ENCODE measurements at regions not wholly inside any gene's neighbourhood (a gene's known extent, or its start where the extent isn't known, plus 50 kb on each side); places are given as distances from the start of the nearest gene placed in this dataset.

GRCh38 chr16:62664566-62664965 lies 628.3 kb upstream of the CDH8 start:
- Histone ChIP-seq H4K20me1 (ENCODE audit: insufficient read depth, poor library complexity, severe bottlenecking) (no peaks in the 10 kb centered on the region), H3K4me1 (ENCODE audit: insufficient read depth) (no peaks in the 10 kb centered on the region), H3K79me2 (no peaks in the 10 kb centered on the region), H3K9me3 (ENCODE audit: low read depth) (no peaks in the 10 kb centered on the region), H2AFZ (no peak overlapping the region), H3K9me2 (replicated peaks; ENCODE audit: insufficient read depth) (no peaks in the 10 kb centered on the region), H3K27ac (no peak overlapping the region), H3K4me3 (no peak overlapping the region), H3K4me2 (no peak overlapping the region), H3K27me3 (no peaks in the 10 kb centered on the region), H3K36me3 (replicated peaks; ENCODE audit: insufficient read depth, low read depth) (no peaks in the 10 kb centered on the region)
- WGBS (ENCODE audit: low lambda C conversion rate, missing lambda C conversion rate) = 66% methylated on average over 3 of the region's 3 CpGs
- DNase-seq (ENCODE audit: low spot score) = no peak
- TF ChIP-seq EZH2 (IDR thresholded peaks at IDR 0.05; ENCODE audit: borderline replicate concordance) = no peak
- TF ChIP-seq, protein P1, sequence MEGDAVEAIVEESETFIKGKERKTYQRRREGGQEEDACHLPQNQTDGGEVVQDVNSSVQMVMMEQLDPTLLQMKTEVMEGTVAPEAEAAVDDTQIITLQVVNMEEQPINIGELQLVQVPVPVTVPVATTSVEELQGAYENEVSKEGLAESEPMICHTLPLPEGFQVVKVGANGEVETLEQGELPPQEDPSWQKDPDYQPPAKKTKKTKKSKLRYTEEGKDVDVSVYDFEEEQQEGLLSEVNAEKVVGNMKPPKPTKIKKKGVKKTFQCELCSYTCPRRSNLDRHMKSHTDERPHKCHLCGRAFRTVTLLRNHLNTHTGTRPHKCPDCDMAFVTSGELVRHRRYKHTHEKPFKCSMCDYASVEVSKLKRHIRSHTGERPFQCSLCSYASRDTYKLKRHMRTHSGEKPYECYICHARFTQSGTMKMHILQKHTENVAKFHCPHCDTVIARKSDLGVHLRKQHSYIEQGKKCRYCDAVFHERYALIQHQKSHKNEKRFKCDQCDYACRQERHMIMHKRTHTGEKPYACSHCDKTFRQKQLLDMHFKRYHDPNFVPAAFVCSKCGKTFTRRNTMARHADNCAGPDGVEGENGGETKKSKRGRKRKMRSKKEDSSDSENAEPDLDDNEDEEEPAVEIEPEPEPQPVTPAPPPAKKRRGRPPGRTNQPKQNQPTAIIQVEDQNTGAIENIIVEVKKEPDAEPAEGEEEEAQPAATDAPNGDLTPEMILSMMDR (IDR thresholded peaks at IDR 0.05; ENCODE audit: poor library complexity) = no peak
- no peak for TF ChIP-seq EZH2phosphoT487 (IDR thresholded peaks at IDR 0.05; ENCODE audit: low read depth, severe bottlenecking, unreplicated experiment)

- Histone ChIP-seq H2AFZ (no peak overlapping the region), H3K9me2 (replicated peaks; ENCODE audit: insufficient read depth) (no peaks in the 10 kb centered on the region), H3K9me3 (ENCODE audit: low read depth) (no peaks in the 10 kb centered on the region), H3K4me2 (no peak overlapping the region), H3K79me2 (no peaks in the 10 kb centered on the region), H3K36me3 (replicated peaks; ENCODE audit: insufficient read depth, low read depth) (no peaks in the 10 kb centered on the region), H3K4me1 (ENCODE audit: insufficient read depth) (no peaks in the 10 kb centered on the region), H3K27ac (no peak overlapping the region), H3K4me3 (no peak overlapping the region), H3K27me3 (no peaks in the 10 kb centered on the region), H4K20me1 (ENCODE audit: insufficient read depth, poor library complexity, severe bottlenecking) (no peaks in the 10 kb centered on the region)
- no peak for DNase-seq (ENCODE audit: low spot score)
- no peak for TF ChIP-seq EZH2 (IDR thresholded peaks at IDR 0.05; ENCODE audit: borderline replicate concordance)
- TF ChIP-seq EZH2phosphoT487 (IDR thresholded peaks at IDR 0.05; ENCODE audit: low read depth, severe bottlenecking, unreplicated experiment) = no peak
- TF ChIP-seq, protein P1 (IDR thresholded peaks at IDR 0.05; ENCODE audit: poor library complexity) = no peak
Measured at GRCh38 chr16:62661435-62661834, 625.2 kb upstream of the CDH8 start.

DNA sequence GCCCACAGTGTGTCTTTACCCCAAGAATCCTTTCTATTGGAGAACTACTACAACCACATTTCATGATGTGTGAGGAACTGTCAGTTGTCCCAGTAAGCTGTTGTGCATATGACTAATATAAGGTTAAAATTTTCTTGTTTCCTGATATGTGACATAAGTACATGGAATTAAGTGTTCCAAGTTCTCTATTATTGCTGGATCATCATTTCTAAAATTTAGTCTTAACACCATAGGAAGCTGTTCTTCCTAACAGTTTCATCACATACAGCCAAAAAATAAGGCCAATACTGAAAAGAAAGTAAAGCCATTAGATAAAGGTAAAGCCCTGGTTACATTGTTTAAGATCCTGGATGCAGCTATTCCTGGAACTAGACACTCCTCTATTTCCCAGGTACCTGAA lies 620.9 kb upstream of the CDH8 start:
- H3K36me3 ChIP-seq (replicated peaks; ENCODE audit: insufficient read depth, low read depth) = no peaks in the 10 kb centered on the region

More for the DNA sequence above, 620.9 kb upstream of the CDH8 start:
- no peaks in the 10 kb centered on the region for H3K79me2 ChIP-seq
- H4K20me1 ChIP-seq (ENCODE audit: insufficient read depth, poor library complexity, severe bottlenecking) = no peaks in the 10 kb centered on the region
- no peak overlapping the region for H3K27ac ChIP-seq
- H3K9me2 ChIP-seq (replicated peaks; ENCODE audit: insufficient read depth) = no peaks in the 10 kb centered on the region
- H3K27me3 ChIP-seq = no peaks in the 10 kb centered on the region
- H2AFZ ChIP-seq = no peak overlapping the region
- H3K4me1 ChIP-seq (ENCODE audit: insufficient read depth) = no peaks in the 10 kb centered on the region
- no peaks in the 10 kb centered on the region for H3K9me3 ChIP-seq (ENCODE audit: low read depth)
- no peak for DNase-seq (ENCODE audit: low spot score)
- H3K4me3 ChIP-seq = no peak overlapping the region
- no peak overlapping the region for H3K4me2 ChIP-seq
- no peak for TF ChIP-seq EZH2 (IDR thresholded peaks at IDR 0.05; ENCODE audit: borderline replicate concordance)
- TF ChIP-seq EZH2phosphoT487 (IDR thresholded peaks at IDR 0.05; ENCODE audit: low read depth, severe bottlenecking, unreplicated experiment) = no peak
- TF ChIP-seq, protein P1 (IDR thresholded peaks at IDR 0.05; ENCODE audit: poor library complexity) = no peak
